ENCODE measurements at regions not wholly inside any gene's neighbourhood (a gene's known extent, or its start where the extent isn't known, plus 50 kb on each side); places are given as distances from the start of the nearest gene placed in this dataset.

DNA sequence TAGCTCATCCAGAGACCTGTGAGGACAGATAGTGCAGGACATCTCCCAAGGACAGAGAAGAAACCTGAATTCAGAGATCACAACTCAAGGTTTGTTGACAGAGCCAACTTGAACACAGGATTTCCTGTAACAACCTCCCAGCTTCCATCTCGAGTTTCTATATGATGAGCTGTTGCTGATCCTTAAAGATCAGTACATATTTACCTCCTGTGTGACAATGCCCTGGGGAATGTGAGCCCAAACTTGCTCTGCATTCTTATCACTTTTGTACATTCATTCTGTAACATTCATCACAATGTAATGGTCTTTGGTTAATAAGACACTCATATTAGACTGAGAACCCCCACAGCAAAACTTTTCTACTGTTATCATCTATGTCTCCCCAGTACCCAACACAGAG is 468.6 kb downstream of the XPNPEP1 start:
- TF ChIP-seq CTCF (IDR thresholded peaks at IDR 0.05; ENCODE audit: insufficient read depth, low read length, poor library complexity, severe bottlenecking) = no peak
- no peak for DNase-seq (ENCODE audit: low read depth)
- H3K27me3 ChIP-seq (ENCODE audit: control insufficient read depth, insufficient read depth, low read length) = peaks cover 3% of the 10 kb centered on the region

GRCh38 chr10:109451879-109452278 is 471.4 kb downstream of the XPNPEP1 start:
- no peak for TF ChIP-seq CTCF (IDR thresholded peaks at IDR 0.05; ENCODE audit: insufficient read depth, low read length, poor library complexity, severe bottlenecking)
- no peak overlapping the region for H3K4me3 ChIP-seq (ENCODE audit: low read depth, low read length)
- H3K27me3 ChIP-seq (ENCODE audit: control insufficient read depth, insufficient read depth, low read length) = no peaks in the 10 kb centered on the region
- H3K36me3 ChIP-seq (ENCODE audit: control insufficient read depth, insufficient read depth, low read length) = no peaks in the 10 kb centered on the region
- DNase-seq (ENCODE audit: low read depth) = no peak

More for the DNA sequence above, 468.6 kb downstream of the XPNPEP1 start:
- no peaks in the 10 kb centered on the region for H3K36me3 ChIP-seq (ENCODE audit: control insufficient read depth, insufficient read depth, low read length)
- H3K4me3 ChIP-seq (ENCODE audit: low read depth, low read length) = no peak overlapping the region

GRCh38 chr10:109450702-109451101 is 472.6 kb downstream of the XPNPEP1 start:
- no peak for DNase-seq (ENCODE audit: low read depth)
- Histone ChIP-seq H3K36me3 (ENCODE audit: control insufficient read depth, insufficient read depth, low read length) (no peaks in the 10 kb centered on the region), H3K27me3 (ENCODE audit: control insufficient read depth, insufficient read depth, low read length) (no peaks in the 10 kb centered on the region), H3K4me3 (ENCODE audit: low read depth, low read length) (no peak overlapping the region)
- no peak for TF ChIP-seq CTCF (IDR thresholded peaks at IDR 0.05; ENCODE audit: insufficient read depth, low read length, poor library complexity, severe bottlenecking)

DNA sequence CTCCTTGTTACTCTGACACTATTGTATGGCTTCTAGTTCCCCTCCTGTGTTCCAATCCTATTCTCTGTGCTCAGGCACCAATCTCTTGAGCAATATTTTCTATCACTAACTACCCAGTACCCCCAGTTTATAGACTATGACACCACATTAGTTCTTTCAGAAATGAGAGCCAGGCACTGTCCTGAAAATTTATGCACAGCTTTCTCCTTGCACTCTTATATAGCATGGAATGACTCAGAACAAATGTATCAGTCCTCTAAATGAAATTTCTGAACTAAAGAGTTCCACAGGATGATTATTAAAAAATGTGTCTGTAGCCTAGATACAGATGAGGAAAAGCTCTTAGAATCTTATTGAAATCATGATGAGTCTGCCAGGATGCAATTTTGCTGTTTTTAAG is 489.9 kb downstream of the XPNPEP1 start:
- no peak for TF ChIP-seq CTCF (IDR thresholded peaks at IDR 0.05; ENCODE audit: insufficient read depth, low read length, poor library complexity, severe bottlenecking)
- H3K27me3 ChIP-seq (ENCODE audit: control insufficient read depth, insufficient read depth, low read length) = no peaks in the 10 kb centered on the region
- no peaks in the 10 kb centered on the region for H3K36me3 ChIP-seq (ENCODE audit: control insufficient read depth, insufficient read depth, low read length)
- no peak overlapping the region for H3K4me3 ChIP-seq (ENCODE audit: low read depth, low read length)
- DNase-seq (ENCODE audit: low read depth) = no peak

DNA sequence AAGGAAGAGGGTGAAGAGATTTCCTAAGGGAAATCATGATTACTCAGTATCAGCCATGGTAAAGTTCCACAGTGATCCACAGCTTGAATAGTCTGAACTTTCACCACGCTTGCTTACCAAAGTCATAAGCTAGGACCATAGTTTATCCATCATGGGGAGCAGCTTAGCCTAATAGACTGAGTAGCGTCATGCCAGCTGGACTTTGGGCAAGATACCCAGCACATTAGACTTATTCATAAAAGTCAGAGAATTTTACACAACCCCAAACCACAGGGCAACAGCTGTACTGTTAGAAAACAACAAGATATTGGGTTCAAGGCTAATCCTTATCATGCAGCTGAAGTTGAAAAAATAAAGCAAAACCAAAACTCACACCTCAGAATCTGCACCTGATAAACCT is 491.0 kb downstream of the XPNPEP1 start:
- no peak overlapping the region for H3K4me3 ChIP-seq (ENCODE audit: low read depth, low read length)
- H3K36me3 ChIP-seq (ENCODE audit: control insufficient read depth, insufficient read depth, low read length) = no peaks in the 10 kb centered on the region
- no peak for TF ChIP-seq CTCF (IDR thresholded peaks at IDR 0.05; ENCODE audit: insufficient read depth, low read length, poor library complexity, severe bottlenecking)
- no peak for DNase-seq (ENCODE audit: low read depth)
- no peaks in the 10 kb centered on the region for H3K27me3 ChIP-seq (ENCODE audit: control insufficient read depth, insufficient read depth, low read length)

DNA sequence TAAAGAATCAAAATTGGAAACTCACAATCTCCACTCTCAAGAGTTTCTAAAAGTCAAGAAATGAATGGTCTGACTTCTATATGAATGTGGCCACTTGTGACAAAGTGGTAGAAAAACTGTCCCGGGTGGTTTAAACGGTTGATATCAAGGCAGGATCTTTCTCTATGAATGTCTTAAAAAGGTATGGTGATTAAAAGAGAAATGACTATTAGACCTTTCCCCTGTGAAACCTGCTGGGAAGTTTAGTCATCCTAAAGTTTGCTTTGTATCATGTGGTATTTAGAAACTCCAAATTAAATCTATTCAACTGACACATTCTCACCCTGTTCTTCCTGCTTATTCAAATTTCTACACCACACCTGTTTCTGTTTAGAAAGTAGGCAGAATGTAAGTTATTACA is 492.5 kb downstream of the XPNPEP1 start:
- H3K4me3 ChIP-seq (ENCODE audit: low read depth, low read length) = no peak overlapping the region
- TF ChIP-seq CTCF (IDR thresholded peaks at IDR 0.05; ENCODE audit: insufficient read depth, low read length, poor library complexity, severe bottlenecking) = no peak
- no peak for DNase-seq (ENCODE audit: low read depth)
- H3K27me3 ChIP-seq (ENCODE audit: control insufficient read depth, insufficient read depth, low read length) = no peaks in the 10 kb centered on the region
- no peaks in the 10 kb centered on the region for H3K36me3 ChIP-seq (ENCODE audit: control insufficient read depth, insufficient read depth, low read length)
